ENCODE measurements at regions not wholly inside any gene's neighbourhood (a gene's known extent, or its start where the extent isn't known, plus 50 kb on each side); places are given as distances from the start of the nearest gene placed in this dataset.

DNA sequence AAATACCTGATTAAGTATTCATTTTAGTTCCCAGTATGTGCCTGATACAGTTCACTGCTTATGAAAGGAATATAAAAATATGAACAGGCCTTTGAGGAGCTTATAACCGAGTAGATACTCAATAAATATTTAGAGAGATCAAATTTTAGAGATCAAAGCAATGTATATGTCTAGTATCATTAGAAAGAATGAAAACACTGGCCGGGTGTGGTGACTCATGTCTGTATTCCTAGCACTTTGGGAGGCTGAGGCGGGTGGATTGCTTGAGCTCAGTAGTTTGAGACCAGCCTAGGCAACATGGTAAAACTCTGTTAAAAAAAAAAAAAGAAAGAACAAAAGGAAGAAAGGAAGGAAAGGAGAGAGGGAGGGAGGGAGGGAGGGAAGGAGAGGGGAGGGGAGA is 113.2 kb upstream of the EEA1 start:
- TF ChIP-seq, protein P1, sequence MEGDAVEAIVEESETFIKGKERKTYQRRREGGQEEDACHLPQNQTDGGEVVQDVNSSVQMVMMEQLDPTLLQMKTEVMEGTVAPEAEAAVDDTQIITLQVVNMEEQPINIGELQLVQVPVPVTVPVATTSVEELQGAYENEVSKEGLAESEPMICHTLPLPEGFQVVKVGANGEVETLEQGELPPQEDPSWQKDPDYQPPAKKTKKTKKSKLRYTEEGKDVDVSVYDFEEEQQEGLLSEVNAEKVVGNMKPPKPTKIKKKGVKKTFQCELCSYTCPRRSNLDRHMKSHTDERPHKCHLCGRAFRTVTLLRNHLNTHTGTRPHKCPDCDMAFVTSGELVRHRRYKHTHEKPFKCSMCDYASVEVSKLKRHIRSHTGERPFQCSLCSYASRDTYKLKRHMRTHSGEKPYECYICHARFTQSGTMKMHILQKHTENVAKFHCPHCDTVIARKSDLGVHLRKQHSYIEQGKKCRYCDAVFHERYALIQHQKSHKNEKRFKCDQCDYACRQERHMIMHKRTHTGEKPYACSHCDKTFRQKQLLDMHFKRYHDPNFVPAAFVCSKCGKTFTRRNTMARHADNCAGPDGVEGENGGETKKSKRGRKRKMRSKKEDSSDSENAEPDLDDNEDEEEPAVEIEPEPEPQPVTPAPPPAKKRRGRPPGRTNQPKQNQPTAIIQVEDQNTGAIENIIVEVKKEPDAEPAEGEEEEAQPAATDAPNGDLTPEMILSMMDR (IDR thresholded peaks at IDR 0.05), result no peak
- intact Hi-C loops (cut with DNase I), result no loop called here
- Histone ChIP-seq H3K27ac (no peak overlapping the region), H3K4me3 (no peak overlapping the region), H3K27me3 (no peaks in the 10 kb centered on the region), H3K36me3 (no peaks in the 10 kb centered on the region), H3K9me3 (no peaks in the 10 kb centered on the region), H3K4me1 (no peaks in the 10 kb centered on the region)
- DNase-seq (ENCODE audit: low spot score in 2 of 2), result no peak

DNA sequence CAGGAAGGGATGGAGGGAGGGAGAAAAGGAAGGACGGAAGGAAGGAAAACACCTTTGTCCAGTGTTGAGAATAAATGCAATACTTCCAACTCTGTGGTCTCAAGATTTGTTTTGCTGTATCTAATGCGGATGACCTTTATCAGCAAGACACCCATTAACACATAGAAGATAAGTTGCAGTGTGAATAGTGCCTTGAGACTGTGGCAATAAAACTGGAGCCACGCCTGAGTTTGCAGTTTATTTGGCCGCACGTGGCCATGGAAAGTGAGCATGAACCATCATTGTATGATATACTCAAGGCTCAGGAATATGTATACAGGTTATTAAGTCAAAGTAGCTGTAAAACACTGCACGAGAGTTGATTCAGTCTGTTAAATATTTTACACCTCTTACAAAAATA is 113.6 kb upstream of the EEA1 start:
- Histone ChIP-seq H3K4me3 (no peak overlapping the region), H3K9me3 (no peaks in the 10 kb centered on the region), H3K27me3 (no peaks in the 10 kb centered on the region), H3K27ac (no peak overlapping the region), H3K36me3 (no peaks in the 10 kb centered on the region), H3K4me1 (no peaks in the 10 kb centered on the region)
- no peak for DNase-seq (ENCODE audit: low spot score in 2 of 2)
- intact Hi-C loops (cut with DNase I), result no loop called here
- TF ChIP-seq, protein P1 (IDR thresholded peaks at IDR 0.05), result no peak

DNA sequence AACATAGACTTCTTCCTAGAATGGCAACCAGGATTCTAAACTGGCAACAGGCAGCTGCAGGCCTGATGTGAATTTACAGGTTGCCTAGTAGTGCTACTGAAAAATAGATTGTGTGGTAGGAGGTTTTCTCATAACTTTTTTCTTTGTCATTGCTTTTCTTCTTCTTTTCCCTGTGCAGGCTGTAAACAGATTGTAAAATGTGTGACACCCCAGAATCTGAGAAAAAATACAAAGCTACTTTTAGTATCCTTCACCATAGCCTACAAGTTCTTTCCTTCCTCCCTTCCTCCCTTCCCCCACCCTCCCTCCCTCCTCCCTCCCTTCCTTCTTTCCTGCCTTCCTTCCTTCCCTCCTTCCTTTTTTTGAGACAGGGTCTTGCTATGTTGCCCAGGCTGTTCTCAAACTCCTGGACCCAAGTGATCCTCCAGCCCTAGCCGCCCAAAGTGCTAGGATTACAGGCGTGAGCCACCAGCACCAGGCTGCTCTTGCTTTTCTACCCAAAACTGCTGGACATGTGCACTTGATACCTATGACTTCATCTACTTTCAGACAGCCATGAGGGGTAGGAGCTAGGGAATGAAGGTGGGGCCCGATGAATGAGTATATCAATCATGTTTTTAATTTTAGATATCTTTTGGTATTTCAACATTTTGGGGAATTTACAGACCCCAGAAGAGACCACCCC is 114.2 kb upstream of the EEA1 start:
- TF ChIP-seq, protein P1 (IDR thresholded peaks at IDR 0.05), result no peak
- Histone ChIP-seq H3K27me3 (no peaks in the 10 kb centered on the region), H3K9me3 (no peaks in the 10 kb centered on the region), H3K4me1 (no peaks in the 10 kb centered on the region), H3K4me3 (no peak overlapping the region), H3K27ac (no peak overlapping the region), H3K36me3 (no peaks in the 10 kb centered on the region)
- no peak for DNase-seq (ENCODE audit: low spot score in 2 of 2)
- intact Hi-C loops (cut with DNase I), result no loop called here

DNA sequence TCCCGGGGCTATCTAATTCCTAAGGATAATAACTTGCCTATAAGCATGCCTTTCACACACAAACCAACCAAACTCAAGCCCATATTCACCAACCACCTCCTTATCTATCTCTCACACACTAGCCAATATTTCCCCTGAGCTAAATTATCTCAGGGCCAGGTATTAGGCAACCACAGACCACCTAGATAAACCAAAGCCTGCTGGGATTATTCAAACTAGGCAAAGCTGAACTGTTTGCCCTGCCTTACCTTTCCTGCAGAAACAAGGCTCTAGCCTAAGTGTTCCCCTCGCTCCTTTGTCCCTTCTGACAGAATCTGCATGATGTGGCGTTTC is 114.7 kb upstream of the EEA1 start:
- intact Hi-C loops (cut with DNase I), result no loop called here
- no peak for DNase-seq (ENCODE audit: low spot score in 2 of 2)

DNA sequence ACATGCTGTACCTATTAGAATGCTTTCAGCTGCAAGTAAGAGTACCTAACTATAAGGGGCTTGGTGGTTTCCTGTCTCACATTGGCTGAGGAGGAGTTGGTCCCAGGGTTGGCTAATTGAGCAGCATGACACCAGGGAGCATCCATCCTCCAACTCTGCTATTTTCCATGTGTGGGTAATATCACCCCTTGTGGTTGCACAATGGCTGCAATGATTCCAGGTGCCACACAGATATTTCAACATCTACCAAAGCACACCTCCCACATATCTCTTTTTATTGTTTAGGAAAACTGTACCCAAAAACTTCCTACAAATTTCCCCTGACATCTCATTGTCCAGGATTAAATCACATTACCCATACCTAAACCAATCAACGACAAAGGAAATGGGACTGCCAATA is 118.0 kb upstream of the EEA1 start:
- TF ChIP-seq, protein P1 (IDR thresholded peaks at IDR 0.05), result no peak
- intact Hi-C loops (cut with DNase I), result no loop called here
- Histone ChIP-seq H3K27me3 (no peaks in the 10 kb centered on the region), H3K27ac (no peak overlapping the region), H3K4me1 (peaks cover 0 to 7% of the 10 kb centered on the region in 2 donors), H3K36me3 (no peaks in the 10 kb centered on the region), H3K9me3 (no peaks in the 10 kb centered on the region), H3K4me3 (no peak overlapping the region)
- no peak for DNase-seq (ENCODE audit: low spot score in 2 of 2)

More for the DNA sequence above, 114.7 kb upstream of the EEA1 start:
- TF ChIP-seq, protein P1 (IDR thresholded peaks at IDR 0.05), result no peak
- no peaks in the 10 kb centered on the region for H3K36me3 ChIP-seq
- no peaks in the 10 kb centered on the region for H3K27me3 ChIP-seq
- no peaks in the 10 kb centered on the region for H3K9me3 ChIP-seq
- no peaks in the 10 kb centered on the region for H3K4me1 ChIP-seq
- H3K27ac ChIP-seq, result no peak overlapping the region
- H3K4me3 ChIP-seq, result no peak overlapping the region

DNA sequence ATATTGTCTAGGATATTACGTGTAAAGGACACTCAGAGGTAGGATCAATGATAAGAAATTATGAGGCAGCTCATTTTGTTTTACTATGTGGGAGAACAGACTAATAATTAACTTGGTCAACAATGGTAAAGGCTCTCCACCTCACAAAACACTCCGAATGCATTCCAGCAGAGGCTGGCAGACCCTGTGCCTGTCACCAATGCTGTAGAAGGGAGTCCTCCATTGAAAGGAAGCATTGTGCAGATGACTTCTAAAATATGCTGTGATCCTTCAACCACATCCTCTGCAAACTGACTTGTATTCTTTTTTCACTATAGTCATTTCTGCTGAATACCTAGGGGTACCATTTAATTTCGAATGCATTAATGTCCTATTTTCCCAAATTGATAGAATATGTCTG is 119.6 kb upstream of the EEA1 start:
- Histone ChIP-seq H3K4me1 (peaks cover 0 to 7% of the 10 kb centered on the region in 2 donors), H3K36me3 (no peaks in the 10 kb centered on the region), H3K27ac (no peak overlapping the region), H3K27me3 (no peaks in the 10 kb centered on the region), H3K4me3 (no peak overlapping the region), H3K9me3 (no peaks in the 10 kb centered on the region)
- TF ChIP-seq, protein P1 (IDR thresholded peaks at IDR 0.05), result no peak
- intact Hi-C loops (cut with DNase I), result no loop called here
- DNase-seq (ENCODE audit: low spot score in 2 of 2), result no peak
